T-helper 2 cell (primary cell): ENCODE measurements at regions not wholly inside any gene's neighbourhood (a gene's known extent, or its start where the extent isn't known, plus 50 kb on each side); places are given as distances from the start of the nearest gene placed in this dataset.
"Not testable (repeated sequence)": the region's sequence is repeated elsewhere in the genome, so short reads cannot be mapped to it uniquely, and the experiment has no call there.

Source experiments
- DNase-seq, 5 experiments: peaks; one replicate each; pipeline versions ENCODE4 v3.0.0 to v3.0.0-alpha.2; 2012 to 2022

GRCh38 chr2:109669731-109670130 lies 55.6 kb downstream of the SOWAHC start:
- DNase-seq = no peak

- DNase-seq = no peak
Observed at GRCh38 chr2:109670556-109671411, 56.6 kb downstream of the SOWAHC start.

GRCh38 chr2:109674894-109675534 lies 60.9 kb downstream of the SOWAHC start:
- no peak for DNase-seq

- no peak for DNase-seq
Observed at GRCh38 chr2:109675666-109676345, 61.6 kb downstream of the SOWAHC start.

- no peak for DNase-seq
Observed at GRCh38 chr2:109676346-109676902, 62.3 kb downstream of the SOWAHC start.

GRCh38 chr2:109677121-109677731 lies 63.1 kb downstream of the SOWAHC start:
- DNase-seq = not testable (repeated sequence)

- no peak for DNase-seq
Observed at GRCh38 chr2:109677835-109678580, 63.8 kb downstream of the SOWAHC start.

GRCh38 chr2:109678724-109679201 lies 64.6 kb downstream of the SOWAHC start:
- not testable (repeated sequence) for DNase-seq

- no peak for DNase-seq
Observed at GRCh38 chr2:109679225-109679624, 65.1 kb downstream of the SOWAHC start.

- DNase-seq = no peak
Observed at GRCh38 chr2:109679626-109680025, 65.5 kb downstream of the SOWAHC start.

GRCh38 chr2:109680523-109681297 lies 66.5 kb downstream of the SOWAHC start:
- DNase-seq = no peak

- no peak for DNase-seq
Observed at GRCh38 chr2:109681633-109682380, 67.6 kb downstream of the SOWAHC start.

GRCh38 chr2:109683452-109683851 lies 69.3 kb downstream of the SOWAHC start:
- DNase-seq = no peak

- DNase-seq = peak in 1 of 5 experiments; percentile 14
Observed at GRCh38 chr2:109685453-109685852, 71.3 kb downstream of the SOWAHC start.

- DNase-seq = no peak
Observed at GRCh38 chr2:109686921-109687320, 72.8 kb downstream of the SOWAHC start.

- DNase-seq = no peak
Observed at GRCh38 chr2:109689182-109689930, 75.2 kb downstream of the SOWAHC start.

GRCh38 chr2:109689973-109690372 lies 75.8 kb downstream of the SOWAHC start:
- no peak for DNase-seq

GRCh38 chr2:109690457-109690821 lies 76.3 kb downstream of the SOWAHC start:
- no peak for DNase-seq

- no peak for DNase-seq
Observed at GRCh38 chr2:109690822-109691541, 76.8 kb downstream of the SOWAHC start.
